GM21825 (cell line): ENCODE measurements at regions not wholly inside any gene's neighbourhood (a gene's known extent, or its start where the extent isn't known, plus 50 kb on each side); places are given as distances from the start of the nearest gene placed in this dataset.
"Not testable (repeated sequence)": the region's sequence is repeated elsewhere in the genome, so short reads cannot be mapped to it uniquely, and the experiment has no call there.

Experiments
- ATAC-seq: cut with Tn5 transposase; IDR thresholded peaks from one replicate; pipeline ENCODE4 v1.9.1; 2021; ENCODE audit warnings: mild to moderate bottlenecking, moderate library complexity; ENCODE audit not compliant: unreplicated experiment

DNA sequence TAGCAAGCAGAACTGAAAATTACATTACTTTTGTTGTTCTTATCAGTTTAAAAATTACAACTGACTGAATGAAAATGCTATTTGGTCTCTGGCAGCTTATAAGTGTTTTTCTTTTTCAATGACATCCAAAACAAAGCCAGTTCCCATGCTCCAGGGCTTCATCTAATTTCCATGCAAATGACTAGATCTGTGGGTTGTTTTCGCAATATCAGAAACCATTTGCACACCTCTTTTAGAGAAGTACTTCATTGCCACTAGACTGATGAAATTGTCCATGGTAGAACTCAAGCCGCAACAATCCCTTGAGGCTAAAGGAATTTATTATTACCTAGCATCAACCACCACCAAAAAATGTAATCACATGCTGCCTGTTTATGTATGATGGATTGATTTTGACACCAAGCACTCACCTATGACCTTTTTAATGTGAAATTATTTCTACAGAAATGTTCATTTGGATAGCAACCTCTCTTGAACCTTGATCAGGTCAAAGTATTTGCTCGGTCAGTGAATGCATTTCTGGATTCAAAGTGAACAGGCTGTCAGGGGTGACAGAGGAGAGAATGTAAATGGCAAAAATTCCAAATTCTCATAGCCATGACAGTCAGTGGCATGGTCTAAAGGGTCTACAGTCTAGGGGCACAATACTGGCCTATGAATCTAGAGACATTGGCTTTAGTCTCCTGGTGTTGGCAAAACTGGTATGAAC lies 769.3 kb downstream of the SORCS1 start:
- ATAC-seq: no peak

DNA sequence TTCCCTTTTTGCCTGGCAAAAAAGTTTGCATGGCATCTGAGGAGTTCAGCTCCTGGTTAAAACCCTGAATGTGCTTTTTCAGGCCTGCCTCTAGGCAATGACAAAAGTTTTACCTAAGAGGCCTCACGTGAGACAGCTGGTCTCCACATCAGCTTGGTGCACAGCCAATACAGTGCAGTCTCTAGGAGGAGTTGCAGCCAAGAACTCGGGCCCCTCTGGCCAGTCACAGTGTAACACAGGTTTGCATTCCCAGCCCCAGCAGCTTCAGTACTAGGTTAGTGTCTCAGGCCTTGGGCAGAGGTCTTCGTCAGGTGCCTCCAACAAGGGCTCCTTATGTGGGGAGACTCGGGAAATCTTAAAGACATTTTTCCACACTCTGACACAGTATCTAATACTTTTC lies 771.7 kb downstream of the SORCS1 start:
- no peak for ATAC-seq

DNA sequence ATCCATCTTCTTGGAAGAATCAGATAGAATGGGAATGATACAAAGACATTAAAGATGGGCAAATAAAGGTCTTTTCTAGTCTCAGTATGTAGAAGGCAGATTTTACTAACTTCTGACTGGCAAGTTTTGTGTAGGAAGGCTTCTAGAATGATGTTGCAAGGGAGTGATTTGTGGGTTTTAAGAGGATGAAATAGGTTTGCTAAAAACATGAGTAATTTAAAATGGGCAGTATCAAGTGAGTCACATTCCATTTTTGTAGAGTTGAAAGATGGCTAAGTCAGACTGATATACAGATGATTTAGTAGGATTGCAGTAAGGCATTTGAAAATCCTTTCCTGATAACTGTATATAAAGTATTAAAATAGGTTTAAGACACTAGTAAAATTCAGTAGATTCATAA lies 777.4 kb downstream of the SORCS1 start:
- ATAC-seq: no peak

DNA sequence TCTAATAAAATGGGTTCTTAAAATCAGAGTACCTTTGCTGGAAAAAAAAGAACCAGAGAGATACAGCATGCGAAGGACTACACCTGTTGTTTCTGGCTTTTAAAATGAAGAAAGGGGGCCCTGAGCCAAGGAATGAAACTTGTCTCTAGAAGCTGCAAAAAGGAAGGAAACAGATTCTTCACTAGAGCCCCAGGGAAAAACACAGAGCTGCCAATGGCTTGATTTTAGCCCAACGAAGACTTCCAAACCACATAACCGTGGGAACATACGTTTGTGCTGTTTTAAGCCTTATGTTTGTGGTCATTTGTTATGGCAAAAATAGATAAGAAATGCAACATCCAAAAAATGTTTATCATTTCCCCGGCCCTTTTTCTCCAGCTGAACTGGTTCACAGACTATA lies 780.0 kb downstream of the SORCS1 start:
- no peak for ATAC-seq

DNA sequence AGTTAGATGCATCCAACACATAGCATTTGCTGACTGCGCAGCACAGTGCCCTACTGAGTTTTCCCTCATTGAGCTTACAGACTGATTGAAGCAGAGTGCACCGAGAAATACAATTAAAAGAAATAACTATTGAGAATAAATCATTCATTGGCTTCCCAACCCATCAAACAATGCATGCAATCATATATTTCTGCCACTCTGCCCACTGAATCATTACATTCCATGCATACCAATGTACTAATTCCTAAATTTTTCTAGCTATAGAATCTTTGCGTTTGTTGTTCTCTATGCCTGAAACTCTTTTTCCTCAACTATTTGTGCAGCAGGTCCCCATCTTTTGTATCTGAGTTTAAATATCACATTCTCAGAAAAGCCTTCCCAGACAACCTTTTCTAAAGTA lies 783.8 kb downstream of the SORCS1 start:
- ATAC-seq: no peak

DNA sequence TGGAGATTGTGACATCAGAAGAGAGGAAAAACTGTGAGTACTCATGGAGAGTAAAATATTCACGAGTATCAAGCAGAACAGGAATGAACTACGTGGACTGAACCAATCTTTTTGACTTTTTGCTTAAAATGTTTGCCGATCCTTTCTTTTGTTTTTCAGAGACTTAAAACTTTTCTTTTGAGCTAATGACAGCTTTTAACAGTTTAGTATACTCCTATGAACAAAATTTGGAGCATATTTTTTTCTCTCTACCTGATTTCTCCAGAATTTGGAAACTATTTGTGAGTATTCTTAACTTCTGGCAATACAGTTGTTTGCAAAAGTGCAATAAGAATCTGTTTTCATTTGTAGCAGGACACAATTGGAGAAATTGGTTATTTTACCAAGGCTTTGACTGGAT lies 786.3 kb downstream of the SORCS1 start:
- no peak for ATAC-seq

DNA sequence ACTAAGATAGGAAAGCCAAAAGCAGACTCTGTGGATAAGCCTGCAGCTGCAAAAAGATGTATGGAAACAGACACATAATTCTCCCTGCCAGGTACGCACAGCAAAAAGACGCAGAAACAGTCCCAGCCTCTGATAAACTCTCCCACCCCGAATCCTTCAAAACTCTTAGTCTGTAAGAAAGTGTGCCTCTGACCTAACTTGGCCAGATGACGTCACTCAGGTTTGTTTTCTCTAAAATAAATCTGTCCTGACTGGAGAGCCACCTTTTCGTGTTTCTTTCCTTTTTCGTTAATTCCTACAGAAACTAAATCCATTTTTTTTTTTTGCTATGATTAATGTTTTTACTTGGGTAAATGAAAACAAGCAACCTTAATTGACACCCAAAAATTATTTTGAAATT lies 793.8 kb downstream of the SORCS1 start:
- no peak for ATAC-seq

DNA sequence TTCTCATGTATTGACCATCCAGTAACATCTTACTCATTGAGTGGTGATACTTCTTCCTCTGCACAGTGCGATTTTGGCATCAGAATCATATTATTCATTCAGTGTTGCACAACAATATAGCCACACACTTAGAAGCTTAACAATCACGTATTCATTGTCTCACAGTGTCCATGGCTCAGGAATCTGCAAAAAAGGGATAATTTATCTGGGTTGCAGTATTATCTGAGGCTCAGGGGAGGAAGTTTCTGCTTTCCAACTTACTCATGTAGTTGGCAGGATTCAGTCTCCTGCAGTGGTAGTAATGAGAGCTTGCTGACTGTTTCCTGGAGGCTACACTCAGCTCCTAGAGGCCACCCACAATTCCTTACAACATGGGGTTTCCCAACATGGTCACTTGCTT lies 803.6 kb downstream of the SORCS1 start:
- no peak for ATAC-seq

DNA sequence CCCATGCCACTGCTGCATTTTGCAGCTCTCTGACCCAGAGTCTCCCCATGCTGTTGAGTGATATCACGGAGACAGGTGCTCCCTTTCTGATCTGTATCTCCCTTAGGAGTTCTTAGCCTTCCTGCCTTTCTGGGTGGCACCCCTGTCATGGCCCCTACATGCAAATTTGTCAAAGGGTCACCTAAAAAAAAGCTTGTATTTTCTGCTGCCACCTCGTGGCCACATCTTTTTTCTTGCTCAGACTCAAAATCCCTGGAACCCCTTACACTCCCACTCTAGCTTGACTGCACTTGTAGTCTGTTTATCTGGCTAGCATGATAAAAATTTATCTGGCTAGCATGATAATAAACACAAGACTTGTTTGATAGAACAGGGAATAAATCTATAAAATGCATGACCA lies 809.1 kb downstream of the SORCS1 start:
- no peak for ATAC-seq

DNA sequence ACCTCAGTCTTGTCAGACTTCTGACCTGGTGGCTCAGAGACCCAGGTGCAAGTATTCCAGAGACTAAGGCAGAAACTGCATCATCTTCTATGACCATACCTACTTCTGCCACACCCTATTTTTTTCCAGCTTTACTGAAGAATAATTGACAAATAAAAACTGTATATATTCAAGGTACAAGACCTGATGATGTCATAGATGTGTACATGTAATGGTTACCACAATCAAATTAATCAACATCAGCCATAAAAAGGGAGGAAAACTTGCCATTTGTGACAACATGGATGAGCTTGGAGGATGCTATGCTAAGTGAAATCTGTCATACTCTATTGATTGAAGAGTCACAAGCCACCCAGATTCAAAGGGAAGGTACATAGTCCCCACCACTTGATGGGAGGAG lies 815.6 kb downstream of the SORCS1 start:
- no peak for ATAC-seq

DNA sequence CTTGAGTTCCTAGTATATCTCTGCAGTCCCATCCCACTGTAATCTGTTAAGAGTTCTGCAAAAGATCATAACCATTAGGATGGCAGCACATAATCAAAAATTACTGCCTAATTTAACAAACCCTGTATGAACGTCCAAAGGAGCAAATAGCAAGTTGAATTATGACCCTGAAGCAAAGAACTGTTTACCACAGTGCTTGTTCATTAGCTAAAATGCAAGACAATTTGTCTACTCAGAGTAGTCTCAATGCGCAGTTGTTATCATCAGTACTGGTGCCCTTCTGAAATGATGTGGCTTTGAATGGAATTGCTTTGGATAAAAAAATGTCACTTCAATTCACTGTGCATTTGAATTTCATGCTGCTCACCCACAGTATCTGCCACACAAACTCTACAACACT lies 817.0 kb downstream of the SORCS1 start:
- no peak for ATAC-seq

DNA sequence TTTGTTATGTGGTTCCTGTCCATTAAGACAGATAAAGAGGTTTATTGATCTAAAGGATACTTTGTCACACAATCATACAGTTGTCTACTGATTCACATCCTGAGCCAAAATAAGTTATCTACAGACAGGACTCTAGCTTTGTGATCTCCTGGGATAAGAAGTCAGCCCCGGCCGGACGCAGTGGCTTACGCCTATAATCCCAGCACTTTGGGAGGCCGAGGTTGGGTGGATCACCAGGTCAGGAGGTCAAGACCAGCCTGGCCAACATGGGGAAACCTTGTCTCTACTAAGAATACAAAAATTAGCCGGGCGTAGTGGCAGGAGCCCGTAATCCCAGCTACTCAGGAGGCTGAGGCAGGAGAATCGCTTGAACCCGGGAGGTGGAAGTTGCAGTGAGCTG lies 821.0 kb downstream of the SORCS1 start:
- ATAC-seq: not testable (repeated sequence)

DNA sequence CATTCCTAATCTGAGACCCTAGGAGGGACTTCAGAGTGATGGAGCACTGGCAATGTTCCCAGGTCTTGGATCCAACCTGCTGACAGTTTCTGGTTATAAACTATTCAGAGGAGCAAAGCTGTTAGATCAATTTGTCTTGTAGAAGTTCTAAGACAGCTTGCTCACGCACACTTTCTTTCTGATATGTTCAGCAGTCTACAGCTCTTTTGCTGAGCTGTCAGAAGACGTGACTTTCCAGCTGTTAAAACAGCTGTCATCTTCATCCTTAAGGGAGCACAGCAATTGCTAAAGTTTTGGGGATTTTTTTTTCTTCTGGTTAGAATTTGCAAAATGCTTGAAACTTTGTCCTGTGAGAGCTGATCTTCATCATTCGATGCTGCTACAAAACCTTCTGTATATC lies 823.1 kb downstream of the SORCS1 start:
- no peak for ATAC-seq

DNA sequence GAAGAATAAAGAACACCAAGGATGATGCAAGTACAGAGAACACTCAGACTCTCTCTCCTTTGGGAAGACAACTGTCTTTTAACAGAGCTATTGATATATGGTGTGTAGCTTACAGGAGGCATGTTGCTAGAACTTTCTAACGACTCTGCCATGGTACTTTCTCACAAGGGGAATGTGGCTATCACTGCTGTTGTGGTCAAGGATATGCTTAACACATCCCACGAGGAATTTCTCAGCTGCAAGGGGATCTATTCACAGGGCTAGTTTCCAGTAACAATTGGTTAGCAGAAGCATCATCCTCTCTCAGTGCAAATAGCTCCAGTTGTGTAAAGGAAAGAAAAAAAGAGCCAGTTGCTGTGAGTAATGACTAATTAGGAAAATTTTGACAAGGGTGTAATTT lies 826.0 kb downstream of the SORCS1 start:
- ATAC-seq: no peak

DNA sequence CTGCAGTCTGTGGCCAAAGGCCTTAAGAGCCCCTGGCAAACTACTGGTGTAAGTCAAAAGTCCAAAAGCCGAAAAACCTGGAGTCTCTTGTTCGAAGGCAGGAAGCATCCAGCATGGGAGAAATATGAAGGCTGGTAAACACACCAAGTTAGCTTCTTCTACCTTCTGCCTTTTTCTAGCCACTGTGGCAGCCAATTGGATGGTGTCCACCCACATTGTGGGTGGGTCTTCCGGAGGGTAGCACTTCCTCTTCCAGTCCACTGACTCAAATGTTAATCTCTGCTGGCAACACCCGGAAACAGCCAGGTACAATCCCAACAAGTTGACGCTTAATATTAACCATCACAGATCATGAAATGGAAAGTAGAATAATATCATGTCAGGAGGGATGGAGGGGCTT lies 827.6 kb downstream of the SORCS1 start:
- ATAC-seq: no peak

DNA sequence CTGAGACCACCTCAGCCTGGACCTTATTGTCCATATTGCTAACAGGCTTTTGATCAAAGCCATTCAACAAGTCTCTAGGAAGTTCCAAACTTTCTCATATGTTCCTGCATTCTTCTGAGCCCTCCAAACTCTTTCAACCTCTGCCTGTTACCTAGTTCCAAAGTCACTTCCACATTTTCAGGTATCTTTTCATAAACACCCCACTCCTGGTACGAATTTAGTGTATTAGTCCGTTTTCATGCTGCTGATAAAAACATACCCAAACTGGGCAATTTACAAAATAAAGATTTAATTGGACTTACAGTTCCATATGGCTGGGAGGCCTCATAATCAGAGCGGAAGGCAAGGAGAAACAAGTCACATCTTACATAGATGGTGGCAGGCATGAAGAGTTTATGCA lies 836.8 kb downstream of the SORCS1 start:
- no peak for ATAC-seq

DNA sequence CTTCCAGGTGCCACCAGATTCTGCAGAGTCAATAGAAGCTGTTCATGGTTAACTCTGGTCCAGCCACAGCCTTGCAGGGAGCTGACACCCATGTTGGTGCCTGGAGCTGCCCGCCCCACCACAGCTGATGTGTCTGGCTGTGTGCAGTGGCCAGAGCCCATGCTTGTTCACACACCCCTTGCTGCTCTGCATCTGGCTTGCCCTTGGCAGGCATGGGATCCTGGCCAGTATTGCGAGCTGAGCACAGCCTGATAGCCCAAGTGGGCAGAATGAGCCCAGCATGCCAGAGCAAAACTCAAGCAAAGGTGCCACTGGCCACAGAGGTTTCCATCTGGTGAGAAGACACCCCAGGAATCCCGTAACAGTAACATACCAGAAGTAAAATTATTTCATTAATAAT lies 843.6 kb downstream of the SORCS1 start:
- no peak for ATAC-seq

DNA sequence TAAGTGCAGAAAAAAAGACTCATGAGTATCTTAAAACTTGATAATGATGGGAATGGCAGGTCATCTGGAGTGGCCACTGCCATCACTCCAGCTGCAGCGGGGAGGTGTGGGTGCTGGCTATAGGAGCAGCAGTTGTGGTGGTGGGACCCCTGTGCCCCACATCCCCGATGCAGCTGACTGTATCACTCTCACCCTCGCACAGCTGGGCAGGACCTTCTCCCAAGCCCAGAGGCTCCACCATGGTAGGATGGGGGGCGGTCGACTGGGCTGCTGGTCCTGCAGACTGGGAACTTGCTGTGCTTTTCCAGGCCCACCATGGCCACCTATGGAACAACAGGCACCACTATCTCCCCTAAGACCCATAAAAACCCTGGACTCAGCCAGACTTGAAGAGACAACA lies 844.4 kb downstream of the SORCS1 start:
- ATAC-seq: no peak

DNA sequence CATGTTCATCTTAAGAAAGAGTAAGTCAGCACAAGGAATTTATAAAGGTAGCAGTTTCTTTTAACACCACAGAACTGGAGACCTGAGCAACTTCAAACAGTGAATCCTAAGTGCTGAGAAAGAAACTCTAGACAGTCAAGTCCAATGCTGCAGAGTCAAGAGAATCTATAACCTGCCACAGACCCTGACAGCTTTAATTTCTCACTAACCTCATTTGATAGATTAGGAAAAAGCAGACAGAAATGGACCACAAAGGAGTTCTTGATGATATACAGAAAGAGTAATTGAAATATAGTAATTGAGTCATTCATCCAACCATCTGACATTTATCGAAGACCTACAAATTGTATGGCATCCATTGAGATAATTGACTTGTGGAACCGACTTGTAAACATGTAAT lies 847.0 kb downstream of the SORCS1 start:
- no peak for ATAC-seq

DNA sequence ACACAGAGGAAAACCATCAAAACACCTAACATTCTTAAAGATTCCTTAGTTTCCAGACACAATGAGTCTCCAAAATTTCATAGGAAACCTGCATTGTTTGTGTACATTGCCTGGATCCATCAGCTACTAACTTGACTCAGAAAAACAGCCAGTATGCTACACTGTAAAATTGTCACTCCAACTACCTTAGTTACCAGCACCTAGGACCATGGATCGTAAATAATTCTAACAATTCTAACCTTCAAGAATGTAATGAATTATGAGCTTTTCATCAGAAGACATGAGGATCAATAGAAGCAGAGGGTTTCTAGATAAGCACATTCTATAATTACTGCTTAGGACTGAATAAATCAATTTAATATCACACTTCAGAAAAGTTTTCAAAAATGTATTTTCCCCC lies 851.5 kb downstream of the SORCS1 start:
- no peak for ATAC-seq

DNA sequence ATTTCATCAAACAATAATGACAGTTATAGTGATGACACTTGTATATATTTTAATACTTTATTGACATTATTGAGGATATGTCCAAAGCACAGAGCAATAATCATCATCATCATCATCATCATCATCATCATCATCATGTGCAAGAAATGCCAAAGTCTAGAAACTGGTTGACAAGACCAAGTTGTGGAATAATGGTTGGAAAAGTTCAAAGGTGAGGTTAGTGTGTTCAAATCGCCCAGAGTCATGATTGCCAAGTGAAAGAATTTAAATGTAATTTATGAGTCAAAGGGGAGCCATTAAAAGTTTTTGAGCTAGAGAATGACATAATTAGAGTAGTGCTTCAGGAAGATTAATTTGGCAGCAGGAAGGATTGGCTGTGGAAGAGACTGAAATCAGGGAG lies 852.4 kb downstream of the SORCS1 start:
- ATAC-seq: no peak

DNA sequence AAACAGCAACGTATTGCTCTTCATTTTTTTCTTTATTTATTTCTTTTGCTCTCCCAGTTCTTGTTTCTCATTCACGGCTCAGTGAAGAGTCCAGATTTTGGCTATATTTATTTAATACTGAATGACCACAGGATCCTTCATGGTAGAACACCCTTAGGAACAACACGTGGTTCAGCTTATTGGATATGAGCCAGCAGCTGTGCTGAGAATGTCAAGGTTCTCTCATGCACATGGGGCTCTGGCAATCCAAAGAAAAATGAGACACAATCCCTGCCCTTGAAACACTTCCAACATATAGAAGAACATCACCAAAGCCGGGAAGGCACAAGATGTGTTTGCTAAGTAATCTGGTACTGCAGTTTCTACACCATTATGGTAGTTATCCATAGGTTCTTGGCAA lies 852.9 kb downstream of the SORCS1 start:
- no peak for ATAC-seq

DNA sequence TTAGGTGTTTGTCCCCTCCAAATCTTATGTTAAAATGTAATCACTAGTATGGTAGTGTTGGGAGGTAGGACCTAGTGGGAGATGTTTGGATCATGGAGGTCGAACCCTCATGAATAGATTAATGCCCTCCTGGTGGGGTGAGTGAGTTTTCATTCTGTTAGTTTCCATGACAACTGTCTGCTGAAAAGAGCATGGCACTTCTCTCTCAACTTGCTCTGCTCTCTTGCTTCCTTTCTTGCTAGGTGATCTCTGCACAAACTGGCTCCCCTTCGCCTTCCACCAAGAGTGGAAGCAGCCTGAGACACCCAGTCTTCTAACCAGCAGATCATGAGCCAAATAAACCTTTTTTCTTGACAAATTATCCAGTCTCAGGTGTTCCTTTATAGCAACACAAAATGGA lies 853.9 kb downstream of the SORCS1 start:
- no peak for ATAC-seq

DNA sequence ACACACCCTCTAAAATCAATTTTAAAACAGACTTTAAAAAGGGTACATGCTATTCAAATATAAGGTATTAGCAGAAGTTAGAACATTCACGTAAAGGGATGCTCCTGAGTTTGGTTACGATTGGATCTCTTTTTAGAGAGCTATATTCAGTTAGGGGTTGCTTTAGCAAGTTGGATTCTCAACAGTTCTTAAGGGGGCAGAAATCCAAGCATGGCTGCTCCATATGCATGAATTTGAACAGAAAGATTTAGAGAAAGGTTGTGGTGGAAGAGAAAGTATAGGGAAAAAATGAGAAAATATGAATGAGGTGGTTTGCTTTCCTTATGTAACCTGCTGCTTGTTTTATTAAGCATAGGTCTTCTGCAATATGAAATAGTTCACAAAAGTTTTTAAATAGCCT lies 855.1 kb downstream of the SORCS1 start:
- ATAC-seq: no peak
